Hepatocyte (in vitro differentiated cells): ENCODE measurements at regions not wholly inside any gene's neighbourhood (a gene's known extent, or its start where the extent isn't known, plus 50 kb on each side); places are given as distances from the start of the nearest gene placed in this dataset.

ENCODE experiments used
- CTCF ChIP-seq: fragments of 200-600 bp; sonication (generic); IDR thresholded peaks from 2 replicates; pipeline ENCODE4 v1.5.1; 2016; ENCODE audit warnings: antibody characterized with exemption, mild to moderate bottlenecking; ENCODE audit not compliant: poor library complexity
- EZH2 ChIP-seq: fragments of 200-600 bp; sonication (generic); IDR thresholded peaks from 2 replicates; pipeline ENCODE4 v1.6.1; 2016; ENCODE audit warnings: antibody characterized with exemption, mild to moderate bottlenecking, borderline replicate concordance
- EZH2phosphoT487 ChIP-seq: fragments of 200-600 bp; sonication (generic); IDR thresholded peaks from one replicate; pipeline ENCODE4 v1.6.1; 2018; ENCODE audit warnings: antibody characterized with exemption, mild to moderate bottlenecking, low read depth, moderate library complexity; ENCODE audit not compliant: unreplicated experiment, severe bottlenecking

GRCh38 chr2:190763100-190763499 is 114.2 kb downstream of the NAB1 start:
- TF ChIP-seq EZH2 (no peak), CTCF (no peak), EZH2phosphoT487 (no peak)
